ENCODE measurements at regions not wholly inside any gene's neighbourhood (a gene's known extent, or its start where the extent isn't known, plus 50 kb on each side); places are given as distances from the start of the nearest gene placed in this dataset.

DNA sequence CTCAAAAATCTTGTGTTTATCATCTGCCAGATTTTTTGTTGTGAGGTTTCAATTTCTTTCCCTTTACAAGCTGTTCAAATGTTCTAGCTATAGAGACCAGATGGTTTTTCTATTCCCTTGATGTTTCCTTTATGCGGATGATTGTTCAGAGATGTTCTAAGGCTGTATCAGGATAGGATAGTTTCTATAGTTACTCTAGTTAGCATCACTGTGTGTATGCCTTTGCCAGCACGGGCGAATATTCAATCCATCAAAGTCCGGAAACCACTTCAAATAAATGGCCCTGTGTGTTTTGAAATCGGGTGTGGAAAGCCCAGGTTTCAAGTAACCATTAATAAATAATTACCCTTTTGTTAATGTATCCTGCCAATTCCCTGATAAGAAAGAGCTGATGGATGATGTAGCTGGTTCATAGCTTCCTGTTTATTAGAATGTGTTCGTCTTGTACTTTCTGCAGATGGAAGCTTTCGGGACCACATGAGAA lies 149.8 kb upstream of the PRKCQ start:
- Histone ChIP-seq H3K27ac (no peak overlapping the region), H3K4me3 (IDR thresholded peaks at IDR 0.05; ENCODE audit: insufficient read depth, low read depth, low read length) (no peak overlapping the region), H3K4me1 (ENCODE audit: low read depth, poor library complexity, severe bottlenecking) (no peaks in the 10 kb centered on the region), H3K4me2 (no peak overlapping the region), H3K36me3 (ENCODE audit: insufficient read depth) (no peaks in the 10 kb centered on the region), H2AFZ (ENCODE audit: low read depth) (no peak overlapping the region), H4K20me1 (ENCODE audit: insufficient read depth) (no peaks in the 10 kb centered on the region), H3K79me2 (ENCODE audit: insufficient read depth, low read depth) (no peaks in the 10 kb centered on the region), H3K9ac (no peak overlapping the region), H3K27me3 (ENCODE audit: insufficient read depth, low read depth) (no peaks in the 10 kb centered on the region)
- TF ChIP-seq, protein P1, sequence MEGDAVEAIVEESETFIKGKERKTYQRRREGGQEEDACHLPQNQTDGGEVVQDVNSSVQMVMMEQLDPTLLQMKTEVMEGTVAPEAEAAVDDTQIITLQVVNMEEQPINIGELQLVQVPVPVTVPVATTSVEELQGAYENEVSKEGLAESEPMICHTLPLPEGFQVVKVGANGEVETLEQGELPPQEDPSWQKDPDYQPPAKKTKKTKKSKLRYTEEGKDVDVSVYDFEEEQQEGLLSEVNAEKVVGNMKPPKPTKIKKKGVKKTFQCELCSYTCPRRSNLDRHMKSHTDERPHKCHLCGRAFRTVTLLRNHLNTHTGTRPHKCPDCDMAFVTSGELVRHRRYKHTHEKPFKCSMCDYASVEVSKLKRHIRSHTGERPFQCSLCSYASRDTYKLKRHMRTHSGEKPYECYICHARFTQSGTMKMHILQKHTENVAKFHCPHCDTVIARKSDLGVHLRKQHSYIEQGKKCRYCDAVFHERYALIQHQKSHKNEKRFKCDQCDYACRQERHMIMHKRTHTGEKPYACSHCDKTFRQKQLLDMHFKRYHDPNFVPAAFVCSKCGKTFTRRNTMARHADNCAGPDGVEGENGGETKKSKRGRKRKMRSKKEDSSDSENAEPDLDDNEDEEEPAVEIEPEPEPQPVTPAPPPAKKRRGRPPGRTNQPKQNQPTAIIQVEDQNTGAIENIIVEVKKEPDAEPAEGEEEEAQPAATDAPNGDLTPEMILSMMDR (conservative IDR thresholded peaks at IDR 0.05; ENCODE audit: low read depth, low read length): no peak

DNA sequence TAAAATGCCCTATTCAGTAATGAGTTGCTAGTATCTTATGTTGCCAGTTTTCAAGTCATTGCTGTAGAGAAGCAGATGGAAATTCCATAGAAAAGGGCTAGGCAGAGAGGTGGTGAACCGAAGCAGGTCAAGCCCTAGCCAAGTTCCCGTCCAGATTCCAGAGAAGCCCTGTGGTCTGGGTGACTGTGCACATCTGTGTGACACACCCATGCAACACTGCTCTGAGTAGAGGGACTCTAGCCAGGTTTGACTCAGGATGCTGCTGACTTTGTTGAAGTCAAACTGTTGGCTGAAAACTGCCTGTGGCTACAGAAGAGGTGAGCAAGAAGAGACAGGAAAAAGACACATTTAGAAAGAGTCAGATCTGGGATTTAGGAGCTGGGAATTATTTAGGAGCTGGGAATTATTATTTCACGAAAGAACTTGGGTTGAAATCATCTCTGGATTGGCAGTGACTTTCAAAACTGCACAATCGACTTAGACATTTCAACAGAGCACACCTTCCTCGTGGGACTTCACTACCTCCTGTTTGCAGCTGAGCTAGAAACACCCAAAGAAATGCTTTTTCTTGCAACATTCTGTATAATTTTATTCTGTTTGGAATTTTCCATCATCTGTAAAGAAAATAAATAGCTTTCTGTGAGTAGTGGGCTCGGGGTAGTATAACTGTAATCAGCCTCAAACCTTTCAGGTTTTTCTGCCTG lies 149.1 kb upstream of the PRKCQ start:
- Histone ChIP-seq H3K79me2 (ENCODE audit: insufficient read depth, low read depth) (no peaks in the 10 kb centered on the region), H3K4me2 (no peak overlapping the region)

DNA sequence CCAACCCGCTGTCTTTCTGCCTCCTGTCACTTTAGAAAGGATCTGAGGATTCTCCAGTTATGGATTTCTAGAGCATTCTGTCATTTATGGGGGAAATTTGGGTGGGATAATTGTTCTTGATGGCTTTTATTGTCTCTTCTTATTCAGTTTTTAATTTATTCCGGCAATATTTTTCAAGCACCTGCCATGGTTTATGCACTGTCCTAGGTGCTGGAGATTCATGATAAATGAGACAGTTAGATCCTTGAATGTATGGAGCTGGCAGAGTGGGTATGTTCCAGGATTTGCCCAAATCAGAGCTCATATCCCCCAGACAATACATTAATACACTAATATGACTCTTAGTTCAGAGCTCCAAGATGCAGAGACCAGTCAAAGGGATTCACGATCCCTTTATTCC lies 146.8 kb upstream of the PRKCQ start:
- H3K27me3 ChIP-seq (ENCODE audit: insufficient read depth, low read depth): no peaks in the 10 kb centered on the region
- H3K79me2 ChIP-seq (ENCODE audit: insufficient read depth, low read depth): no peaks in the 10 kb centered on the region
- H3K36me3 ChIP-seq (ENCODE audit: insufficient read depth): no peaks in the 10 kb centered on the region
- H3K9ac ChIP-seq: no peak overlapping the region
- no peak overlapping the region for H3K4me3 ChIP-seq (IDR thresholded peaks at IDR 0.05; ENCODE audit: insufficient read depth, low read depth, low read length)
- TF ChIP-seq, protein P1 (conservative IDR thresholded peaks at IDR 0.05; ENCODE audit: low read depth, low read length): no peak
- H4K20me1 ChIP-seq (ENCODE audit: insufficient read depth): no peaks in the 10 kb centered on the region
- no peak overlapping the region for H3K4me2 ChIP-seq
- no peaks in the 10 kb centered on the region for H3K4me1 ChIP-seq (ENCODE audit: low read depth, poor library complexity, severe bottlenecking)
- no peak overlapping the region for H2AFZ ChIP-seq (ENCODE audit: low read depth)
- H3K27ac ChIP-seq: no peak overlapping the region

More for the DNA sequence above, 149.1 kb upstream of the PRKCQ start:
- Histone ChIP-seq H3K27me3 (ENCODE audit: insufficient read depth, low read depth) (no peaks in the 10 kb centered on the region), H3K4me1 (ENCODE audit: low read depth, poor library complexity, severe bottlenecking) (no peaks in the 10 kb centered on the region), H3K4me3 (IDR thresholded peaks at IDR 0.05; ENCODE audit: insufficient read depth, low read depth, low read length) (no peak overlapping the region), H3K9ac (no peak overlapping the region), H4K20me1 (ENCODE audit: insufficient read depth) (no peaks in the 10 kb centered on the region), H3K27ac (no peak overlapping the region), H3K36me3 (ENCODE audit: insufficient read depth) (no peaks in the 10 kb centered on the region), H2AFZ (ENCODE audit: low read depth) (no peak overlapping the region)
- TF ChIP-seq, protein P1 (conservative IDR thresholded peaks at IDR 0.05; ENCODE audit: low read depth, low read length): no peak

DNA sequence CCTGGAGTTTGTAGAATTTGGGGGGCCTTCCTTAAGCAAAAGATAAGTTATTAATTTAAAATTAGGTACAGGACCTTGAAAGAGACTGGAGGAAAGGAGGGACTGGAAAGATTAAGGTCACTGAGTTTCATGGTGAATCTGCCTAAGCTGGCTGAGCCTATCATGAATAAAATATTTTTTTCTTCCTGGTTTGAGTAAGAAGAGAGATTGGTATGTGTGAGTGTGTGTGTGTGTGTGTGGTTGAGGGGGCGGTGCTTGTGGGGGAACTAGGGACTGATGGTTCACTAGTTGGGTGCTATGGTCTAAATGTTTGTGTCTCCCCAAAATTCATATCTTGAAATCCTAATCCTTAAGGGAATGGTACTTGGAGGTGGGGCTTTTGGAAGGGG lies 142.5 kb upstream of the PRKCQ start:
- no peak overlapping the region for H3K27ac ChIP-seq
- H2AFZ ChIP-seq (ENCODE audit: low read depth): no peak overlapping the region
- no peaks in the 10 kb centered on the region for H3K36me3 ChIP-seq (ENCODE audit: insufficient read depth)
- no peaks in the 10 kb centered on the region for H3K4me1 ChIP-seq (ENCODE audit: low read depth, poor library complexity, severe bottlenecking)
- TF ChIP-seq, protein P1 (conservative IDR thresholded peaks at IDR 0.05; ENCODE audit: low read depth, low read length): no peak
- no peaks in the 10 kb centered on the region for H3K79me2 ChIP-seq (ENCODE audit: insufficient read depth, low read depth)
- H3K4me2 ChIP-seq: no peak overlapping the region
- no peak overlapping the region for H3K9ac ChIP-seq
- no peak overlapping the region for H3K4me3 ChIP-seq (IDR thresholded peaks at IDR 0.05; ENCODE audit: insufficient read depth, low read depth, low read length)
- no peaks in the 10 kb centered on the region for H3K27me3 ChIP-seq (ENCODE audit: insufficient read depth, low read depth)
- no peaks in the 10 kb centered on the region for H4K20me1 ChIP-seq (ENCODE audit: insufficient read depth)
